GM23248 (cell line): ENCODE measurements at regions not wholly inside any gene's neighbourhood (a gene's known extent, or its start where the extent isn't known, plus 50 kb on each side); places are given as distances from the start of the nearest gene placed in this dataset.
"Not testable (repeated sequence)": the region's sequence is repeated elsewhere in the genome, so short reads cannot be mapped to it uniquely, and the experiment has no call there.

Experiments used
- EZH2 ChIP-seq: fragments of 200-600 bp; sonication (generic); IDR thresholded peaks from 2 replicates; pipeline ENCODE4 v1.6.1; 2018; ENCODE audit warnings: antibody characterized with exemption, mild to moderate bottlenecking; ENCODE audit not compliant: insufficient read depth, poor library complexity, severe bottlenecking
- EZH2phosphoT487 ChIP-seq: fragments of 200-600 bp; sonication (generic); IDR thresholded peaks from 2 replicates; pipeline ENCODE4 v1.6.1; 2018; ENCODE audit warnings: antibody characterized with exemption, moderate library complexity, mild to moderate bottlenecking, low read depth; ENCODE audit not compliant: insufficient read depth

DNA sequence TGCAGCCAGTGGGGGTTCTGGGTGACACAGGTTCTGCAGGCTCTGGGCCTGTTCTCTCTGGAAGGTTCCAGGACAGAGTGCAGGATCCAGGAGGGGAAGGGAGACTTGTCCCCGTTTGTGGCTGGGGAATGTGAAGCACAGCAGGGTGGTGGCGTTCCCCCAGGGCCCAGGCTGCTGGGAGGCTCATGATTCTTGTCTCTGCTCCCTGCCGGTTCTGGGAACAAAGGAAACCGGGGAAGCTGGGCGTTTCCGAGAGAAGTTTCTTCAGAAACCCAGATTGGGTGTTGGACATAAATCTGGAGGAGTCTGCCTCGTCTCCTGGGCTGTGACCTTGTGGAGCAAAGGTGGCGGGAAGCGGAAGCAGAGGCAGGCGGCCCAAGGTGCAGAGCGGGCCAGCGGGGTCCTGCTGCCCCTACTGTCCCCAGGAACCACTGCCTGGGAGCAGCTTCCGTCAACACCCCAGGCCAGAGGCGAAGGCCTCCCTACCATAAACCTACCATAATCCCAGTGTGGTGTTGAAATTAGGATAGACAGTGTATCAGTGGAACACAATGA is 4487.2 kb upstream of the TPTE start:
- not testable (repeated sequence) for TF ChIP-seq EZH2, EZH2phosphoT487
